ENCODE measurements at regions not wholly inside any gene's neighbourhood (a gene's known extent, or its start where the extent isn't known, plus 50 kb on each side); places are given as distances from the start of the nearest gene placed in this dataset.

DNA sequence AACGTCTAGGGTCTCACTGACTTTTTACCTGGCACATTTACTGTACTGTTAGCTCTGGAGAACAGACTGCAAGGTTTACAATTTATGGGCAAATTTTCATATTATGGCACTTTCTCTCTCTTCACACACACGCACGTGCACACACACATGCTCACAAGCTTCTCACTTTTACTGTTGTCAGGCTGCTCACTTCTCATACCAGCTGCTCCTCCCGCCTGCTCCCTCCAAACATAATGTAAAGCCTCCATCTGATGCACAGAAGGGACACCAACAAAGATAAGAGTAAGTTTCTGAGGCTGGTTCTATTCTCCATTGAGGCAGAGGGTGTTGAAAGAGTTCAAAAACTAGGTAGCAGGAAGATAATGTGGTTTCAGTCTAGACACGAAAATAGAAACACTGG, 128.9 kb upstream of the DCLK2 start:
- no peak overlapping the region for H3K4me3 ChIP-seq
- H3K27me3 ChIP-seq: no peaks in the 10 kb centered on the region
- H3K27ac ChIP-seq: no peak overlapping the region
- no peaks in the 10 kb centered on the region for H3K9me3 ChIP-seq
- 59% methylated on average over 5 of the region's 5 CpGs for WGBS
- no peak for DNase-seq (ENCODE audit: low spot score in 2 of 2)
- no peaks in the 10 kb centered on the region for H3K4me1 ChIP-seq
- TF ChIP-seq POLR2A (IDR thresholded peaks at IDR 0.05) (no peak), EP300 (IDR thresholded peaks at IDR 0.05) (no peak), POLR2AphosphoS5 (IDR thresholded peaks at IDR 0.05) (no peak)
- TF ChIP-seq, protein P1, sequence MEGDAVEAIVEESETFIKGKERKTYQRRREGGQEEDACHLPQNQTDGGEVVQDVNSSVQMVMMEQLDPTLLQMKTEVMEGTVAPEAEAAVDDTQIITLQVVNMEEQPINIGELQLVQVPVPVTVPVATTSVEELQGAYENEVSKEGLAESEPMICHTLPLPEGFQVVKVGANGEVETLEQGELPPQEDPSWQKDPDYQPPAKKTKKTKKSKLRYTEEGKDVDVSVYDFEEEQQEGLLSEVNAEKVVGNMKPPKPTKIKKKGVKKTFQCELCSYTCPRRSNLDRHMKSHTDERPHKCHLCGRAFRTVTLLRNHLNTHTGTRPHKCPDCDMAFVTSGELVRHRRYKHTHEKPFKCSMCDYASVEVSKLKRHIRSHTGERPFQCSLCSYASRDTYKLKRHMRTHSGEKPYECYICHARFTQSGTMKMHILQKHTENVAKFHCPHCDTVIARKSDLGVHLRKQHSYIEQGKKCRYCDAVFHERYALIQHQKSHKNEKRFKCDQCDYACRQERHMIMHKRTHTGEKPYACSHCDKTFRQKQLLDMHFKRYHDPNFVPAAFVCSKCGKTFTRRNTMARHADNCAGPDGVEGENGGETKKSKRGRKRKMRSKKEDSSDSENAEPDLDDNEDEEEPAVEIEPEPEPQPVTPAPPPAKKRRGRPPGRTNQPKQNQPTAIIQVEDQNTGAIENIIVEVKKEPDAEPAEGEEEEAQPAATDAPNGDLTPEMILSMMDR (IDR thresholded peaks at IDR 0.05): no peak
- no peaks in the 10 kb centered on the region for H3K36me3 ChIP-seq

DNA sequence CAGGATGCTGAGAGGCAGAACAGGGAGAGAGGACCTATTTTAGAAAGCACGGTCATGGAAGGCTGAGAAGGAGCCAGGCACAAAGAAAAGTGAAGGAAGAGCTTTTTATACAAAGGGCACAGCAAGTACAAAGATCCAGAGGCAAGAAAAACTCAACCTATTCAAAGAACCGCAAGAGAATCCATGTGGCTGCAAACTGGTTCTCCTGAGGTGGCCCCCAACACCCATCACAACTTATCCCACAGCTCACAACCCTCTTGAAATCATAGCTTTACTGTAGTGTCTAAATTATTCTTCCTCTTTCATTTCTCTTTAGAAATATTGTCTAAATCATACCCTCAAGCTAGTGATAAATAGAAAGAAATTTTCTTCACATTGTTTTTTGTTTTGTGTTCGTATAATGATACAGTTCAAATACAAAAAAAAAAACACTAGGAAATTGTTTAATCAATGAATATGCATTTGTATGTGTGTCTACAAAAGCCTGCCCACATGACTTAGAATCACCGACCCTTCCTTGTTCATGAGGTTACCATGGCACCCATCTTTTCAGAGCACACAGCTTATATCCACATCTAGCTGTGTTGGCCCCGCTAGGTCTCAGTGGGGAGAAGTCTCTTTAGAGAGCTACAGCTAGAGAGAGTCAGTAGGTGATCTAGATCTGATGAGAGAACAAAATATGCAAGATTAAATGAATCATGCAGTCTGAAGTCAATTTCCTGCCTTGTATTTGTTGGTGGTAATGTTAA, 126.9 kb upstream of the DCLK2 start:
- Histone ChIP-seq H3K9me3 (no peaks in the 10 kb centered on the region), H3K4me3 (no peak overlapping the region), H3K27ac (no peak overlapping the region), H3K27me3 (no peaks in the 10 kb centered on the region), H3K36me3 (no peaks in the 10 kb centered on the region), H3K4me1 (no peaks in the 10 kb centered on the region)
- no peak for DNase-seq (ENCODE audit: low spot score in 2 of 2)
- WGBS: 82% methylated on average over 5 of the region's 5 CpGs
- TF ChIP-seq, protein P1 (IDR thresholded peaks at IDR 0.05): no peak
- TF ChIP-seq POLR2A (IDR thresholded peaks at IDR 0.05) (no peak), EP300 (IDR thresholded peaks at IDR 0.05) (no peak), POLR2AphosphoS5 (IDR thresholded peaks at IDR 0.05) (no peak)

DNA sequence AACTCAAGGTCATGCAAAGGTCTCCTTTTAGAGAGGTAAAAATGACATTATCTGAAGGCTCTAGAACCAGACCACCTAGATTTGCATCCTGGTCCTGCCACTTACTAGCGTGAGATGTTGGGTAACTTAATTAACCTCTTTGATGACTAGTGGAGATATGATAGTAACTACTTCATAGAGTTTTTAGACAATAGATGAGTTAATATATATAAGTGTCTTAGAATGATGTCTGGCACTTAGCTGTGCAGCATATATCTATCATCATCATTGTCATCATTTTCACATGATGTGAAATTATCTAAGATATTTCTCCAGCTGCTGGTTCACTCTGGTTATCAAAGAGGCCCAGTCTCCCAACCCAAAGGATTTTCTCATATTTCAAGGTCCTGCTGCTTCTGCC, 126.1 kb upstream of the DCLK2 start:
- Histone ChIP-seq H3K9me3 (no peaks in the 10 kb centered on the region), H3K27me3 (no peaks in the 10 kb centered on the region), H3K36me3 (no peaks in the 10 kb centered on the region), H3K4me3 (no peak overlapping the region), H3K4me1 (no peaks in the 10 kb centered on the region), H3K27ac (no peak overlapping the region)
- 85% methylated on average over 1 of the region's 1 CpG for WGBS
- no peak for DNase-seq (ENCODE audit: low spot score in 2 of 2)
- TF ChIP-seq, protein P1 (IDR thresholded peaks at IDR 0.05): no peak
- TF ChIP-seq POLR2A (IDR thresholded peaks at IDR 0.05): no peak
- no peak for TF ChIP-seq EP300 (IDR thresholded peaks at IDR 0.05)
- TF ChIP-seq POLR2AphosphoS5 (IDR thresholded peaks at IDR 0.05): no peak

DNA sequence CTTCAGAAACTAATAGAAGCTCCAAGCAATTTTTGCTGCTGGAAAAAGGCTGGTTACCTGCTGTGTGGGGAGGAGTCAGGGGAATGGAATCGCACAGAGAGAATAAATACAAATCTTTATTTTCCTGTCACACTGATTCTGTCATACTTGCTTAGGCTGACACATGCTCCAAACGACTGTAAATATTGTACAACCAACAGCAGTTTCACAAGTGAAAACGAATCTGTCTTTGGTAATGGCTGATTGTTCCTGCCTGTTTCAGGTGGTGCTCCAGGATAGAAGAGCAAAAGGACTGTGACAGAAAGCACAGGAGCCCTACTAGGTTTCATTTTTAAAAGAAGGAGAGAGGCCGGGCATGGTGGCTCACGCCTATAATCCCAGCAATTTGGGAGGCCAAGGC, 125.5 kb upstream of the DCLK2 start:
- Histone ChIP-seq H3K27ac (no peak overlapping the region), H3K36me3 (no peaks in the 10 kb centered on the region), H3K9me3 (no peaks in the 10 kb centered on the region), H3K4me3 (no peak overlapping the region), H3K4me1 (no peaks in the 10 kb centered on the region), H3K27me3 (no peaks in the 10 kb centered on the region)
- no peak for TF ChIP-seq EP300 (IDR thresholded peaks at IDR 0.05)
- no peak for DNase-seq (ENCODE audit: low spot score in 2 of 2)
- 76% methylated on average over 5 of the region's 5 CpGs for WGBS

DNA sequence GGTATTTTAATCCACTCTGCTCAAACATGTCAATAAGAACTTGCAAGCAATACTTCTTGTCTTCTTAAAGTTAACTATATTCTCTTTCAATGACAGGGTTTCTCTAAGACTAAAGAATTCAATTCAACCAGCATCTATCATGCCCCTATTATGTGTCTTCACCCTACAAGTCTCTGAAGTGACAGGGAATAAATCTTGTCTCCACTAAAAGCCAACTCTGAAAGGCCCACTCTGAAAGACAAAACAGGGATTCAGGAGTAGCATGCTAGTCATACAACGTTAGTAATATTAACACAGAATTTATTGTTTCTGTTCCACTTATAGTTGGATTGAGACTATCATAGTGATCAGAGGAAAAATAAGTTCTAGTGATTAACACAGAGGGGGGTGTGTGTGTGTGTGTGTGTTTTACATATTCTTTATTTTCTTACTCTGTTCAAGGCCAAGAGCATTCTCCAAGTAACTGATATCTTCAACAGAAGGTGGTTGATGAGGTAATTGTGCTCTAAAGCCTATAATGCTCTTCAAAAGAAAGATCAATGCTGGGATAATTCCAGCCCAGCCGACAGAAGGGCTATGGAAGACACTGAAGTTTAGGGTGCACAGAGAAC, 122.4 kb upstream of the DCLK2 start:
- DNase-seq (ENCODE audit: low spot score in 2 of 2): no peak
- TF ChIP-seq, protein P1 (IDR thresholded peaks at IDR 0.05): no peak
- TF ChIP-seq POLR2A (IDR thresholded peaks at IDR 0.05): no peak
- TF ChIP-seq POLR2AphosphoS5 (IDR thresholded peaks at IDR 0.05): no peak
- no peak for TF ChIP-seq EP300 (IDR thresholded peaks at IDR 0.05)

More for the DNA sequence above, 122.4 kb upstream of the DCLK2 start:
- Histone ChIP-seq H3K4me1 (no peaks in the 10 kb centered on the region), H3K27ac (no peak overlapping the region), H3K36me3 (no peaks in the 10 kb centered on the region), H3K4me3 (no peak overlapping the region), H3K27me3 (no peaks in the 10 kb centered on the region), H3K9me3 (no peaks in the 10 kb centered on the region)
- WGBS: 50% methylated on average over 2 of the region's 2 CpGs
